KOPT-K1 (cell line): ENCODE measurements at regions not wholly inside any gene's neighbourhood (a gene's known extent, or its start where the extent isn't known, plus 50 kb on each side); places are given as distances from the start of the nearest gene placed in this dataset.

ENCODE experiments used
- H3K27ac ChIP-seq: fragments of 200-600 bp; sonication (generic); 2 replicates; pipeline ENCODE4 v1.5.1; 2016; ENCODE audit warnings: antibody characterized with exemption, mild to moderate bottlenecking, low read depth, low read length; ENCODE audit not compliant: poor library complexity, severe bottlenecking
- H3K36me3 ChIP-seq: fragments of 200-600 bp; sonication (generic); 2 replicates; pipeline ENCODE4 v1.5.1; 2017; ENCODE audit warnings: antibody characterized with exemption, mild to moderate bottlenecking, low read length, moderate library complexity; ENCODE audit not compliant: insufficient read depth
- H3K9me3 ChIP-seq: fragments of 200-600 bp; sonication (generic); 2 replicates; pipeline ENCODE4 v1.5.1; 2017; ENCODE audit warnings: antibody characterized with exemption, low read length, mild to moderate bottlenecking; ENCODE audit not compliant: insufficient read depth, poor library complexity, severe bottlenecking

DNA sequence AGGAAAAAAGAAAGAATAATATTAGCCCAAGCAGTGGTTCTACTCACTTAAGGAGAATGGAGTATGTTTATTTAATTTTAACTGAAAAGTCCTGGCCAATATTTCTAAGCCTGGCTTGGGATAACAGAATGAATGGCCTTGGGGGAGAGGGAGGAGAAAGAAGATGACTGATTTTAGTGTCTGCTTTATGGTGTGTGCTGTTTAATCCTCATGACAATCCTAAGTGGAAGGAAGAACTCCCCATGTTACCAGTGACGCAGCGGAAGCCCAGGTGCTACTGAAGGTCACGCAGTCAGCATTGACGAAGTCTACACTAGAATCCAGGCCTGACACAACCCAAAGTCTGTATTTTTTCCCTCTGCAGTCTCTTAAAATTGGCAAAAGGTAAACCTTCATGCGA is 50.5 kb downstream of the PALM2AKAP2 start:
- H3K36me3 ChIP-seq = no peaks in the 10 kb centered on the region
- no peak overlapping the region for H3K27ac ChIP-seq
- no peaks in the 10 kb centered on the region for H3K9me3 ChIP-seq

DNA sequence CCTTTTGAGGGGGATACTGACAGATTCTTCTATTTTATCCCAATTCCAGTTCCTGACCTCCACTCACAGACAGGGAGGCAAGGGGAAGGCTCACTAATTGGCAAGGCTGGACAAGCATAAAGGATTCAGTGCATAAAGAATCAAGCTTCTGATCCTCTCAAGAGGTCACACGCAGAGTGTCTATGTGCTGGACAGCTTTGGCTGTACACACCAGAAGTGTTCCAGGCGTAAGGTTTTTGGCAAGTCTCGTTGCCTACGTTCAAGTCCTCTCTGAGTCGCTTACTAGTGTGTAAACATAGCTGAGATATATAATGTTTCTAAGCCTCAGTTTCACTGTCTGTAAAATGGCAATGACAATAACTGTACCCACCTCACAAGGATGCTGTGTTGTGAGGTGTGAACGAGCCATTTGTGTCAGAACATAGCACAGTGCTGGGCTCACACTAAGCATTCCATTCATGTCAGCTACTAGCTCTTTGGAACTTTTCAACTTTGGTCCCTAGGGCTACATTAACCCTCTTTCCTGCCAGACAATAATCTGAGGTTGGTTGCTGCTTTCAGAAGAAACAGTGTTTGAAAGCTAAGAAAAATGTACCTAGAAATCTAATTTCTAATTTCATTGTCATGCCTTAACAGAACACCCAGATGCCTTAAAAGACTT is 52.1 kb downstream of the PALM2AKAP2 start:
- no peaks in the 10 kb centered on the region for H3K36me3 ChIP-seq
- no peaks in the 10 kb centered on the region for H3K9me3 ChIP-seq
- no peak overlapping the region for H3K27ac ChIP-seq

DNA sequence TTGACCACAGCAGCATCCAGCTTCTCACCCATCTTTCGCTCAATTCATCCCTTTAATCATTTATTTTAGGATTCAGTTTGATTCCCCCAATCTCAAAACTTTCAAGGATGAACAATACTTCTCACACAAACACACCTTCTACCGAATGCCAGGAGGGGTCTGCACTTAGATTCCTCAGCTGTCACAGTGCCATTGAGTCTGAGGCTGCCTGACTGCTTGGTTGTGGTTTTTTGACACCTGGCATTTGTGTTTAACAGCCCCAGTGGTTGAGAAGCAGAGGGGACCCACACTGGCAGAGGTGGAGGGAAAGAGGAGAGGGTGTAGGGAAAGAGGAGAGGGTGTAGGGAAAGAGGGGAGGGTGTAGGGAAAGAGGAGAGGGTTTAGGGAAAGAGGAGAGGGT is 54.9 kb downstream of the PALM2AKAP2 start:
- no peaks in the 10 kb centered on the region for H3K9me3 ChIP-seq
- no peaks in the 10 kb centered on the region for H3K36me3 ChIP-seq
- no peak overlapping the region for H3K27ac ChIP-seq

DNA sequence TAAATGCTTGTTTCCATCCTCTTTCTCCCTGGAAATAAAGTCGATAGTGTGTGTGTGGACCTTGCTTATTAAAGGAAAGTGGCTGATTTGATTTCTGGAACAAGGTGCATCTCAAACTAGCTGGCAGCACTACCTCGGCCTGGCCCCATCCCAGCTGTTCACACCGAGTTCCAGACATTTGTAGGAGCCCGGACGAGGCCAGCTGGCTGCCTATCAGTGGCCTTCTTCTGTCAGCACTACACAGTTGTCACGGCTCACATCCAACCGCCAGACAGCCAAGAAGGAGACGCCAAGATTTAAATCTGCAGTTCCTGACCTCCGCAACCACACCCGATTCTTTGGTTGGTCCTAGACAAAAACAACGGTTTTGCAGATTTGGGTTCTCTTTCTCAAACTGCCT is 63.6 kb downstream of the PALM2AKAP2 start:
- H3K36me3 ChIP-seq = no peaks in the 10 kb centered on the region
- H3K27ac ChIP-seq = no peak overlapping the region
- no peaks in the 10 kb centered on the region for H3K9me3 ChIP-seq

DNA sequence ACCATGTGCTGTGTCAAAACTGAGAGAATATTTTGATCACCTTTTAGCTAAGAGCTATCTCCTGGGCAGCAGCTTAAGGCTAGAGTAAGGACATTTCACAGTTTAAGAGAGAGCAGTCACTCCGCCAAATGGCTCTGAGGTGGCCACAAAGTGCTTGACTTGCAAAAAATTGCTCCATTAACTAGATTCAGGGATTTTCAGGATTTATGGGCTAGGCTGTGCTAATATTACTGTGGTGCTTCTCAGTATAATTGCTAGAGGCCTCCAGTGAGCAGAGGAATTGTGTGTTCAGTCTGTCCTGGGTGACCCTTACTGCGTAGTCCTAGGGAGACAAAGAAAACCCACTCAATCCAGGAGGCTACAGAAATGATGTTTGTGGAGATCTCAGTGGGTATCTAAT is 65.2 kb downstream of the PALM2AKAP2 start:
- Histone ChIP-seq H3K36me3 (no peaks in the 10 kb centered on the region), H3K27ac (no peak overlapping the region), H3K9me3 (no peaks in the 10 kb centered on the region)

DNA sequence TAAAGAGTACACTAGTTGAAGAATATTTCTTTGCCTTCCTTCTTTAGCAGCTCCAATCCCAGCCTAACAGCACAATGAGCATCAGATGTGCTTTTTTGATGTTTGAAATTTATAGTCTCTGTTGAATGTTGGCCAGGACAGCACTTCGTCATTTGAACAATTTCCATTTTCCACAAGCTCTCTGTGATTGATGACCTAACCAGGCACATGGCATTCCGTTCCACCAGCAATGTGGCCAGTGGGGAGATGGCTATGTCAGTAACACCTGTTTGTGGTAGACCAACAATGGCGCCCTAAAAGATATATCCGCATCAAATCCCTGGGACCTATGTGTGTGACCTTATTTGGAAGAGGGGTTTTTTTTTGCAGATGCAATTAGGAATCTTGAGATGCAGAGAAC is 66.8 kb downstream of the PALM2AKAP2 start:
- Histone ChIP-seq H3K27ac (no peak overlapping the region), H3K36me3 (no peaks in the 10 kb centered on the region), H3K9me3 (no peaks in the 10 kb centered on the region)

DNA sequence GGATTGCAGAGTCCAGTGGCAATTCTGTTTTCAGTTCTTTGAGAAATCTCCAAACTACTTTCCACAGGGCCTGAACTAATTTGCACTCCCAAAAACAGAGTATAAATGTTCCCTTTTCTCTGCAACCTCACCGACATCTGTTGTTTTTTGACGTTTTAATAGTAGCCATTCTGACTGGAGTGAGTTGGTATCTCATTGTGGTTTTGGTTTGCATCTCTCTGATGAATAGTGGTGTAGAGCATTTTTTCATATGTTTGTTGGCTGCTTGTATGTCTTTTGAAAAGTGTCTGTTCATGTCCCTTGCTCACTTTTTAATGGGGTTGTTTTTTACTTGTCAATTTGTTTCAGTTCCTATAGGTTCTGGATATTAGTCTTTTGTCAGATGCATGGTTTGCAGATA is 72.6 kb downstream of the PALM2AKAP2 start:
- Histone ChIP-seq H3K9me3 (no peaks in the 10 kb centered on the region), H3K36me3 (no peaks in the 10 kb centered on the region), H3K27ac (no peak overlapping the region)

DNA sequence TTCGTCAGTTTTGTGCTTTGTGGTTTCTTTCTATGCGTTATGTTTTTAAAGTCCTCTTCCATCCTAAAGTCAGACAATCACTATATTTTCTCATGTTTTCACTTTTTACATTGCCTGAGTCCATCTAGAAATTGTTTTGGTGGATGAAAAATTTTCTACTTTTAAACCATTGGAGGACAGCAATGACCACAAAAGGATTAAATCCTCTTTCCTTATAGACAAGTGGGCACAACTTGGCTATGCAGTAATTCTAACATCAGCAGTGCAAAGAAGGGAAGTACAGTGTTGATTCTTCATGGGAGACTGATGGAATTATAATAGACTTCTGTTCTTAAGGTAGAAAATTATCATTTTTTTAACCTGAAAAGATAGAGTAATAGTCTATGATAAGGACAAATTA is 75.5 kb downstream of the PALM2AKAP2 start:
- Histone ChIP-seq H3K9me3 (no peaks in the 10 kb centered on the region), H3K36me3 (no peaks in the 10 kb centered on the region), H3K27ac (no peak overlapping the region)

DNA sequence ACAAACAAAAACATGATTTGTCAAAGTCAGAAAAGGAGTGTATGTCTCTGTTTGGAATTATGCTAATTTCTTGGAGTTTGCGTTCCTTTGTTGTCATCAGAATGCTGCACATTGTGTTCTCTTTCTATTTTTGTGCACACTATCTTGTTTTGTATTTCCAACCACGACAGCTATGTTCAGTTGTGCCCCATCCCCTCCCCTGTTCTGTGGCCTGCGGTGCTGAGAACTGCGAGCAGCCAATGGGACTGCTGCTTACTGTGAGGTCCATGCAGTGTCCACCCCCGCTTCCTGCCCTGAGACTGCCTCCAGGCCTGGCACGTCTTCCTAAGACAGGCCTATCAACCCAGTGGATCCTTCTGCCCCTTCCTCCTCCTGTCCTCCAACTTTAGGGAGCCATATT is 76.8 kb downstream of the PALM2AKAP2 start:
- Histone ChIP-seq H3K9me3 (no peaks in the 10 kb centered on the region), H3K27ac (no peak overlapping the region), H3K36me3 (no peaks in the 10 kb centered on the region)

DNA sequence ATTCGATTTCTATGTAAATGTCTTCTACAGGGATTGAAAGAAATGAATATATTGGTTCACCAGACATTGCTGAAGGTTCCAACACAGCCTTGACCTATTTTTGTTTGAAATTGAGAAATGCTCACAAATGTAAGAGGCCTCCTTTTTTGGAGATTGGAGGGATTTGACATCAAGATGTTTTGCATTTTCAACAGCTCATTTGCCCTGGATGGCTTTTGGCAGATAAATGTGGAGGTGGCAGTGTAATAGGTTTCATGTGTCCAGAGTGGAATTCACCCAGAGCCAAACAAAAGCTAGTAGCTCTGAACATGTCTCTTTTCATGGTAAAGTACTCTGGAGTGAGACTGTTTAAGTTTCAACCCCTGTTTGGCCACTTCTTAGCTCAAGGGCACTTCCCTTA is 77.3 kb downstream of the PALM2AKAP2 start:
- H3K9me3 ChIP-seq = no peaks in the 10 kb centered on the region
- H3K27ac ChIP-seq = no peak overlapping the region
- H3K36me3 ChIP-seq = no peaks in the 10 kb centered on the region

DNA sequence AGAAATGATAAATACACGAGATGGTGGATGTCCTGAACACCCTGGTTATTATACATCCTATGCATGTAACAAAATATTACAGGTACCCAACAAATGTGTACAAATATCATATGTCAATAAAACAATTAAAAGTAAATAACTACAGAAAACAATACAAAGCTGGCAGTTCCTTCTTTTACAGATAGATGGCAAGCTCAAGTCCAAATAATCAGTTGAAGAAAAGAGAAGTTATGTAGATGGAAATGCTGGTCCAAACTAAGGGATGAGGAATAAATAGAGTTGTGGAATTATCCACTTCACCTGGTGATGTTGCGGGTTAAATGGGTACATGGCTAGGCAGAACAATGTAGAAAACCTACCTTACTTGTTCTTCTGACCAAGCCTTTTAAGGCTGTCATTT is 79.4 kb downstream of the PALM2AKAP2 start:
- H3K27ac ChIP-seq = no peak overlapping the region
- H3K36me3 ChIP-seq = no peaks in the 10 kb centered on the region
- no peaks in the 10 kb centered on the region for H3K9me3 ChIP-seq

DNA sequence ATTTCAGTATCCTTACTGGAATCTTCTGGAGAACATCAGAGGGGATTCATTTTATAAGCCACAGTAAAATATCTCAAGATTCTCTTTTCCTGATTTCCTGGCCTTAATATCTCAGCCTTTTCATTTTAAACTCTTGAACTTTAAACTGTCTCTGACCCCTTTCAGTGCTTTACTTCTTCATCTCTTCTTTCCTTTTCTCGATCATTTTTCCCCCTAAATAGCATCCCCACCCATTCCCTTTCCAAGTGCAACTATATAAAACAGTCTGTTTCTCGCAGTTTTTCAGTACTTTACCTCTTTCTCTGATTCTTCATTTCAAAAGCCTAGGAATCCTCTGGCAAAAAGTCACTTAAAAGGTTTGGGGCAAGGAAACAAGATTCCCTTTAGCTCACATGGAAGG is 80.5 kb downstream of the PALM2AKAP2 start:
- no peak overlapping the region for H3K27ac ChIP-seq
- H3K9me3 ChIP-seq = no peaks in the 10 kb centered on the region
- H3K36me3 ChIP-seq = no peaks in the 10 kb centered on the region

DNA sequence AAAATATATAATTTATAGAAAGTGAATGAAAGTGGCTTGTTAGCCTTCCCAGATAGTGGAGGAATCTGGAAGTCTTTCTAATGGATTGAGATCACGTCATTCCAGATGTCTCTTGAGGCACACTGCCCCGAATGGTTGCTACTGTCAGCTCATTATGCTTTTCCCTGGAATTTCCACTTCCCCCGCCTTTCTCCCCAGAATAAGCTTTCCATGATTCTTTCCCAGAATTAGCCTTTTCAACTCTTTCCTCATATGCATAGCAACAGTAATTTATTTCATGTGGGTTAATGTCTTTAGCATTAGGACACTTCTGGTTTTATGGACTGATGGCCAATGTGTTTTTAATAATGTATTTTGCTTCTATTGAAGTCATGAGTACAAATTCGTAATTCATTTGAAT is 81.5 kb downstream of the PALM2AKAP2 start:
- Histone ChIP-seq H3K9me3 (no peaks in the 10 kb centered on the region), H3K36me3 (no peaks in the 10 kb centered on the region)

DNA sequence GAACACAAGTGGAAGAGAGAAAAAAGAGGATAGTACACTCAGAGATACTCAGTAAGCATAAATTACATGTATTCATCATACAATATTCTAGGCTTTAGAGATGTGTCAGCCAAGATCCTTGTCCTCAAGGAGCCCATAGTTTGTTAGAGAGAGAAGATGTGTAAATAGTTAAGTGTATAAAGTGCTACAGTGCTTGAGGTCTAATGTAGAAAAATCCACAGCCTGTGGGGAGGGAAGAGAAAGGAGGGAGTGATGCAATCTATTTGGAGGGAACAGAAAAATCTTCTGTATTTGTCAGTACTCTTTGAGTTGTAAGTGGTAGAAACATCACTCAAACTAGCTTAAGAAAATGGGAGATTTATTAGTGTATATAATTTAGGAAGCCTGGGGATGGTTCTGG is 81.9 kb downstream of the PALM2AKAP2 start:
- Histone ChIP-seq H3K27ac (no peak overlapping the region), H3K36me3 (no peaks in the 10 kb centered on the region), H3K9me3 (no peaks in the 10 kb centered on the region)

More for the DNA sequence above, 81.5 kb downstream of the PALM2AKAP2 start:
- H3K27ac ChIP-seq = no peak overlapping the region

DNA sequence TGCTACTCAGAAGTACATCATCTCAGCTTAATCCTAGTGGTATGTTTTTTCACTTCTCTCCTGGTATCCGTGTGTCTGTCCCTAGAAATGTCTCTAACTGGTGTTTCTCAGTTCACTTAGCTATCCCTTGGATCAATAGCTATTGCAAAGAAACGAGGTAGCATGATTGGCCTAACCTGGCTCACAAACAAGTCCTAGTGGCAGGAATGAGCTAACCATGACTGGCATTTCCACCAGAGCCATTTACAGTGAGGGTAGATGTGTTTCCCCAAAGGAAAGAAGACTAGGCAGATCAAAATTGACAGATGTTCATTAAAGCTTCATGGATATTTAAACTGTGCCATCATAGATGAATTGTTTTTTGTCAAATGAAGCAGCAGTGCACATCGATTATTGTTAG is 82.5 kb downstream of the PALM2AKAP2 start:
- no peak overlapping the region for H3K27ac ChIP-seq

DNA sequence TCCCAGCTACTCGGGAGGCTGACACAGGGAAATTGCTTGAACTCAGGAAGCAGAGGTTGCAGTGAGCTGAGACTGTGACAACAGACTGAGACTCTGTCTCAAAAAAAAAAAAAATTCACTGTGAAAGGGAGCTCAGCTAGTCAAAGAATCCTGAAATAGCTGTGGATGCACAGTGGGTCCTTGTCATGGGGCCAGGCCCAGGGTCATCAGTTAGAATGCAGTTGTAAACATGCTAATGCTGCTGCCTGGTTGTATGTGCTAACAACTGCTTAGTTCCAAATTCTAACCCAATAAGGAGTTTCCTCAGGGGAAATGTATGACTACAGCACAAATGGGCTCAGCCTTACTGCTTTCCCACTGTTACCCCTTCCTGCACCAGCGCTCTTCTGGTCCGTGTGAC is 84.0 kb downstream of the PALM2AKAP2 start:
- Histone ChIP-seq H3K9me3 (no peaks in the 10 kb centered on the region), H3K27ac (no peak overlapping the region), H3K36me3 (no peaks in the 10 kb centered on the region)

More for the DNA sequence above, 82.5 kb downstream of the PALM2AKAP2 start:
- H3K36me3 ChIP-seq = no peaks in the 10 kb centered on the region
- no peaks in the 10 kb centered on the region for H3K9me3 ChIP-seq
